GM21717 (cell line): ENCODE measurements at regions not wholly inside any gene's neighbourhood (a gene's known extent, or its start where the extent isn't known, plus 50 kb on each side); places are given as distances from the start of the nearest gene placed in this dataset.

ENCODE experiments used
- ATAC-seq: cut with Tn5 transposase; IDR thresholded peaks from one replicate; pipeline ENCODE4 v1.9.1; 2021; ENCODE audit warnings: mild to moderate bottlenecking, moderate library complexity; ENCODE audit not compliant: unreplicated experiment

DNA sequence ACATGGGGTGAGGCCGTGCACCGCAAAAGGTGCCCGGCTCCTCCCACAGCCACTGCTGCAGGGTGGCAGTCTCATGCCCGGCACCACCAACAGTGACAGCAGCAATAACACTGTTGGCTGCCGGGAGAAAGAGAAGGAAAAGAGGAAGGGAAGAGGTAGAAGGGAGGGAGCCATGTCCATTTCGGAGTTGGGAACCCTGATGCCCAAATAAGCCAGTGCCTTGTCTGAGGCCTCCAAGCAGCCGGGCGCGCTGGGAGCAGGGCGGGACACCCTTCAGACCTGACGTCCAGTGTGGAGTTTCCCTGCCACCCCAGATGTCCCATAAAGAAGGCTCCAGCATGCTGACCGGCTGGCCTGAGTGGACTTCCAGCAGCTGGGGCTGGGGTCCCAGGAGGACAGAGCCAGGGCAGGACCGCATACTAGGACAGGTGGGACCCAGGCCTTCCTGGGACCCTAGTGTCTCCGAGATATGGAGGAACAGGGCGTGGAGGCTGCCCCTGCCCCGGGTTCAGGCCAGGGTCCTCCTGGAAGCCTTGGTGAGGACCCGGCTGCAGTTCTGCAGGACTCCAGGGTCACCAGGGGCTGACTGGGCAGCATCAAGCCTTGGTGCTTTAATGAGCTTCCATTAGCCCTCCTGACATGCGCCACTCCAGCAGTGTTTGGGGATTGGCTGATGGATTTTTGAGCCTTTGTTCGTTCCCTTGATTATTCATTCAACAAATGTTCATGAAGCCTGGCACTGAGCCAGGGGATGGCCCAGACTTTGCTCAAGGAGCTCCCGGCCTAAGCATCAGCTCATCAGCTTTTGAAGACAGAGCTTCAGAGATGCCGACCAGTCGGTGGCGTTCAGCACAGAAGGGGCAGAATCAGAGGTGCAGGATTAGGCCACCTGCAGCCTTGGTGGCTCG lies 223.6 kb upstream of the CIBAR2 start:
- ATAC-seq: no peak

DNA sequence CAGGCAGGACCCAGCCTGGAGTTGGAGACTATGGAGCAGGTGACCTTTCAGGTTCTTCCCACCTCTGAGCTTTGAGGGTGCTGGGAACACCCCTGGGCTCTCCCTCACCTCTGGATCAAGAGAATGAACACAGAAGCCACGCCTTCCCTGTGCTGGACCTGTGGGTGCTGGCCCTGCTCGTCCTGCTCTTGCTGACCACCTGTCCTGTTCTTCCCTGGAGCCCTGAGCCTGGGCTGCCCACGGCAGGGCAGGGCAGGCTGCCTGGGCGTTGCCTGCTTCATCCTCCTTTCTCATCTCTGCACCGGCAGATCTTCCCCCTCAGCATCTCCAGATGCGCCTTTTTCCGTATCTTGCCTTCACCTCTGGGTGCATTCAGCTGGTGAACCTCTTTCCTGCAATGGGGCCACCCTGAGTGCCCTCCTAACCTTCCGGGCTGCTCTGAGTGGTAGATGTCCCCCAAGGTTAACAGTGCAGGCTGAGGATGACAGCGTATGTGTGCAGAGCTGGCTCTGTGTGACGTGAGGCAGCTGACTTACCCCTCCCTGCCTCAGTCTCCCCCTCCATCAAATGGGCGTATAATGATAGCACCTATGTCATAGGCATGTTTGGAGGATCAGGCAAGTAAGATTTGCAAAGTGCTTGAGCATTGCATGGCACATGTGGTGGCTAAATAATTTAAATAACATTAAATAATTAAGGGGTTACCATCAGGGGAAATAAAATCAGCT lies 225.8 kb upstream of the CIBAR2 start:
- no peak for ATAC-seq

DNA sequence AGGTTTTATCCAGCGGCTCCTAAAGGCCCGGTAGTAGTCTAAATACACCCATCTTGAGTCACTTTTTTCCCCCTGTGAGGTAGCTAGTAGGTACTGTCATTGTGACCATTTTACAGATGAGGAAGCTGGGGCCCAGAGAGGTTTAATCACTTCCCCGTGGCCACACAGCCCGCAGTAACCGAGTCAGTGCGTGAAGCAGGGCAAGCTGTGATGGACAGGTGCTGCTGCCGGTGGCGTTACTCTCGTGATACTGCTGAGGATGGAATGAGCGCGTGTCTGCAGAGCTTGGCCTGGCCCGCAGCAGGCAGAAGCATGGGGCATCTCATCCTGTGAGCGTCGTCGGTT lies 226.3 kb upstream of the CIBAR2 start:
- ATAC-seq: no peak

DNA sequence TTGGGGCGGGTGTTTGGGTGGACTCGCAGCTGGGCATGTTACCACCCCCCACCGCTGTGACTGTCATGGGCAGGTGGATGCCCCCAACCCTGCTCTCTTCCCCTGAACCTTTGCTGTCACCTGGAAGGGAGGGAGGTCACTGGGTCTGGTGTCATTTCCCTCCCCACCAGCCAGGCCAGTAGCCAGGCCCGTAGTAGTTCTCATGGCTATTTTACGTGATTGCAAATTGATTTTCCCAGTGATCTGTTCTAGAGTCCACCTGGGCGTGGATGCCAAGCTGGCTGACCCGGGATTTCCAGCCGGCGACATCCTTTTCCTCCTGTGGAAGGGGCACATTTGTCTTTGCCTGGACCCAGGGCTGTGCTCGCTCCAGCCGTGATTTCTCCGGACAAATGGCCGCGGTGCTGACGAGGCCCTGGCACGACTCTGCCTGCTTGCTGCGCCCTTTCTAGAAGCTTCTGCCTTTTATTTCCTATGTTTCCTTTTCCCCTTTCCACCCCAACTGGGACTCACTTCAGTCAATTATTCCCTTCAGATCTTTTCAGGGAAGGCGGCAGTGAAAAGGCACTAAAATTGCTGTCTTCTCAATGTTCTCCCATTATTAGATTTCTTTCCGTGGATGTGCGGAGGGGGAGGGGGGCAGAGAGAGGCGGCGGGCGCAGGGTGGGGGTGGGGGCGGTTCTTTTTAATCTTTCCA lies 226.9 kb upstream of the CIBAR2 start:
- ATAC-seq: no peak

- ATAC-seq: no peak
Measured at GRCh38 chr16:85341972-85342695, 229.9 kb upstream of the CIBAR2 start.

- ATAC-seq: no peak
Measured at GRCh38 chr16:85344502-85345128, 232.3 kb upstream of the CIBAR2 start.

DNA sequence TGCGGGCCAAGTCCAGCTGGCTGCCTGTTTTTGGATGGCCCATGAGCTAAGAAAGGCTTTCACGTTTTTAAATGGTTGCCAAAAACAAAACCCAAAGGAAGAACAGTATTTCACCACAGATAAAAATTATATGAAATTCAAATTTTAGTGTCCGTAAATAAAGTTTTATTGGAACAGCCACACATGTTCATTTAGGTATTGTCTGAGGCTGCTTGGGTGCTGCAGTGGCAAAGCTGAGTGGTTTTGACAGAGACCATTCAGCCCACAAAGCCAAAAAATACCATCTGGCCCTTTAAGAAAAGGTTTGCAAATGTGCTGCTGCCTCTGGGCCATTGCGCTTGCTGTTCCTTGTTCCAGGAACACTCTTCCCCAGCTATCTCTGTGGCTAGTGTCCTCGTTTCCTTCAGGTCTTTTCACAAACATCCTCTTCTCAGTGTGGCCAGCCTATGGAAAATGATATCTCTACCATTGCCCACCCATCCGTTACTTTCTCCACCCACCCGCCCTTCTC lies 232.9 kb upstream of the CIBAR2 start:
- ATAC-seq: no peak

- ATAC-seq: no peak
Measured at GRCh38 chr16:85346404-85347212, 234.3 kb upstream of the CIBAR2 start.

- ATAC-seq: no peak
Measured at GRCh38 chr16:85347213-85347591, 234.9 kb upstream of the CIBAR2 start.

GRCh38 chr16:85348065-85348840 lies 236.0 kb upstream of the CIBAR2 start:
- ATAC-seq: no peak

GRCh38 chr16:85348911-85349334 lies 236.7 kb upstream of the CIBAR2 start:
- ATAC-seq: no peak

- no peak for ATAC-seq
Measured at GRCh38 chr16:85349365-85350145, 237.3 kb upstream of the CIBAR2 start.

DNA sequence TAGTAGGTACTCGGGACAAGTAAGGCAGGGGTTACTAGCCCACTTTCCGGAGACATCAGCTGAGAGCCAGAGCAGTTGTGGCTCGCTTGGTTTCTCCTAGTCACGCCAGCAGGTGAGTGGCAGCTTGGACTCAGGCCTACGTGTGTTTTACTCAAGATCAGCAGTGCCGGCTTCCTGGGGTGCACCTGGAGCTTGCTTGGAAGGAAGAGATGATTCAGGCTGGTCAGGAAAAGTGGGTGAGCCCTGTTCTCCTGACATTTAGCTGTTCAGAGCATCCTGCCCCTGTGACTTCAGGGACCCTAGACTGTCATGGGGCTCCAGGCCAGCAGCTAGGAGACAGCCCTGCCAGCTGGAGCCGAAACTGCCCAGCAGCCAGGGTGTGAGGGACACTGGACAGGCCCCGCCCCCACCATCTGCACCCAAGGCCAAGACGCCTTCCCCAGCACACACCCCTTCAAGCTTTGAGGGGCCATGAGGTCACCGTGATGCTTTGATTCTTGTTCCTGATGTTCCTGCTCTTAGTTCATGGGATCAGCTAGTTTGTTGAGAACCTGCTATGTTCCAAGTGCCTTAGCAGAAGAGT lies 238.0 kb upstream of the CIBAR2 start:
- ATAC-seq: no peak

DNA sequence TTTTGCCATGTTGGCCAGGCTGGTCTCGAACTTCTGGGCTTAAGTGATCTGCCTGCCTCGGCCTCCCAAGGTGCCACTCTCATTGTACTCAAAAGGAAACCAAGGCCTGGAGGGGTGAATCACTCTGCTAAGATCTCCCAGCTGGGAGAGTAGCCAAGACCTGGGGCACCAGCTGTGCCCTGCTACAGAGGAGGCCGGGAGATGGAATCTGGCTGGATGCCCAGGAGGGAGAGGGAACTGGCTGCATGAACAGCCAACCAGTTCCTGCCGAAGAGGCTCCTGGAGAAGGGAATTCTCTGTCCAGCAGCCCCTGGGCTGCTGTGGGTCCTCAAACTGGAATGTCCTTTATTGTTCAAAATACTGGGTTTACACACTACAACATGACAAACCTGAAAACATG lies 238.7 kb upstream of the CIBAR2 start:
- no peak for ATAC-seq

GRCh38 chr16:85353013-85353412 lies 240.7 kb upstream of the CIBAR2 start:
- ATAC-seq: no peak

DNA sequence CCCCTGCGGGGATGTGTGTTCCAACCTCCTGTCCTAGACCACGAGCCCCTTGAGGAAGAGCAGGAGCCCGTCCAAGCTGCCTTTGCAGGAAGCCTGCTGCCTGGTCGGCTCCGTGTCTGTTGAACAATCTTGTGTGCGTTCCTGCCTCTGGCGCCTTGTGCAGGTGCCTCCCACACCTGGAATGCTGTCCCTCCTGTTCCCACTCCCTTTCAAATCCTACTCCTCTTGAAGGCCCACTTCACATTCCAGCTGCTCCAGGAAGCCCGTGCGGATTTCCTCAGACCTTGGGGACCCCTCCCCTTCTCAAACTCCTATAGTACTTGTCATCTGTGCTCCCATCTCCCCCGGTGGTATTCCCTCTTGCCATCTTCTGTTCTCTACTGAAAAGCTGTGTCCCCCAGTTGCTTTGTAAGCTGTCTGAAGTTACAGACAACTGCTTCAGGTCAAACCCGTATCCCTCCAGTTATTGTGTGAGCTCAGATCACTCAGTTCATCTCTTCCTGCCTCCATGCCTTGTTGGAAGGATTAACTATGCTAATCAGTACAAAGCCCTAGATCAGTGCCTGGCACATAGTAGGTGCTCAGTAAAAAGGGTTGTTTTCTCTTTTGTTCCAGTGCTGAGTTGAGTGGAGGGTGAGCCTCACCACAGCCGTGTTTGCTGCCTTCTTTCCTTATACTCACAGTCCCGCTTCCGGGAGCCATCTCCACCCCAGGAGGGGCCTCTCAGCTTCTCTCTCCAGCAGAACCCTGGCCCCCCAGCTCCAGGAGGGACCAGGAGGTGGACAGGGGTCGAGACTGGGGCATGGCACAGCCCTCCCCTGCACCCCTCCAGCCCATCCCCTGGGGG lies 241.8 kb upstream of the CIBAR2 start:
- no peak for ATAC-seq
